PC-9 (cell line): ENCODE measurements at regions not wholly inside any gene's neighbourhood (a gene's known extent, or its start where the extent isn't known, plus 50 kb on each side); places are given as distances from the start of the nearest gene placed in this dataset.

Source experiments
- BruUV-seq: library from RNA; stranded (reverse); fragments of 400-500 nt; replicated peaks from 2 replicates; lab custom pipeline; 2021; lab: Mats Ljungman, UMichigan
- CTCF ChIA-PET: fragments of 300-600 bp; sonication (Branson Sonifier 250); formaldehyde crosslinking; loops from one replicate; lab custom pipeline; 2022; ENCODE audit warnings: antibody characterized with exemption; lab: Charles Lee
- POLR2A ChIA-PET: fragments of 300-600 bp; sonication (Branson Sonifier 250); formaldehyde crosslinking; loops from one replicate; lab custom pipeline; 2022; ENCODE audit warnings: antibody characterized with exemption; ENCODE audit not compliant: unreplicated experiment; lab: Charles Lee
- DNase-seq, 2 experiments: peaks; one replicate each; pipeline versions ENCODE4 v3.0.0 to v3.0.0-alpha.2; 2015 to 2022; ENCODE audit warnings: mixed read lengths in 1 of 2
- H2AFZ ChIP-seq: fragments of 200-600 bp; sonication (generic); 2 replicates; pipeline ENCODE4 v1.8.1; 2017; ENCODE audit warnings: antibody characterized with exemption
- H3F3A ChIP-seq: fragments of 200-600 bp; sonication (generic); 2 replicates; pipeline ENCODE4 v1.8.1; 2017; ENCODE audit warnings: antibody characterized with exemption, mild to moderate bottlenecking, low read depth; ENCODE audit not compliant: insufficient read depth
- H3K27ac ChIP-seq: fragments of 200-600 bp; sonication (generic); 2 replicates; pipeline ENCODE4 v1.6.1; 2016; ENCODE audit warnings: mixed run types
- H3K27me3 ChIP-seq: fragments of 200-600 bp; sonication (generic); 2 replicates; pipeline ENCODE4 v1.6.1; 2016; ENCODE audit warnings: low read depth, mixed run types; ENCODE audit not compliant: insufficient read depth
- H3K36me3 ChIP-seq: fragments of 200-600 bp; sonication (generic); 2 replicates; pipeline ENCODE4 v1.6.1; 2016; ENCODE audit warnings: low read depth, mixed run types
- H3K4me1 ChIP-seq: fragments of 200-600 bp; sonication (generic); replicated peaks from 2 replicates; pipeline ENCODE4 v1.6.1; 2016; ENCODE audit warnings: mixed run types; ENCODE audit not compliant: insufficient read depth
- H3K4me2 ChIP-seq: fragments of 200-600 bp; sonication (generic); 2 replicates; pipeline ENCODE4 v1.6.1; 2017; ENCODE audit warnings: mixed run types
- H3K4me3 ChIP-seq: fragments of 200-600 bp; sonication (generic); 2 replicates; pipeline ENCODE4 v1.6.1; 2016; ENCODE audit warnings: mixed run types
- H3K79me2 ChIP-seq: fragments of 200-600 bp; sonication (generic); 2 replicates; pipeline ENCODE4 v1.6.1; 2017; ENCODE audit warnings: low read depth, mixed run types
- H3K9me2 ChIP-seq: fragments of 200-600 bp; sonication (generic); 2 replicates; pipeline ENCODE4 v1.8.1; 2017; ENCODE audit warnings: mild to moderate bottlenecking; ENCODE audit not compliant: insufficient read depth
- H3K9me3 ChIP-seq: fragments of 200-600 bp; sonication (generic); 2 replicates; pipeline ENCODE4 v1.8.1; 2016; ENCODE audit warnings: low read depth; ENCODE audit not compliant: insufficient read depth
- H4K20me1 ChIP-seq: fragments of 200-600 bp; sonication (generic); 2 replicates; pipeline ENCODE4 v1.8.1; 2017; ENCODE audit not compliant: insufficient read depth
- EZH2 ChIP-seq: fragments of 200-600 bp; sonication (generic); IDR thresholded peaks from 2 replicates; pipeline ENCODE4 v1.8.0; 2017; ENCODE audit warnings: antibody characterized with exemption, low read depth
- intact Hi-C: fragments of 100-400 bp; cut with micrococcal nuclease; formaldehyde crosslinking; loops from one replicate; pipeline ENCODE4 v1.10.0; 2022; ENCODE audit not compliant: unreplicated experiment
- TF ChIP-seq, protein P1 (sequence below): fragments of 200-600 bp; sonication (generic); conservative IDR thresholded peaks from 2 replicates; pipeline ENCODE4 v1.6.1; 2017; ENCODE audit warnings: mixed run types, antibody characterized with exemption, mild to moderate bottlenecking, moderate library complexity

DNA sequence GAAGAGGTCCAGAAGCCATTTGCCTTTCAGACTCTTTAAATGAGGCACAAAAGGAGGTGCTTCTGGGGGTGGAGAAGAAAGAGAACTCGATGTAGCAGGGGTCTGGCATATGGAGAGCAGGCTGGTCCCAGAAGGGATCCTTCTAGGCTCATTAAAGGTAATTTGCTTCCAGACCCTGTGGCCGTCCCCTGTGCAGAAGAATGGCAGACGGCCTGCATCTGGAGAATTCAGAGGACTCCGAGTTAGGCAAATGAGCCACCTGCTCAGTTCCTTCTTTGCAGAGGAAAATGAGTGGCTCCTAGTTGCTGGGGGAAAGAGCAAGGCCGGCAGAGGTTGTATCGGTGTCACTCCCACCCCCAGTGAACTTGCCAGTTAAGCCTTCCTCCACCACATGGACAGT lies 73.8 kb upstream of the FAM180A start:
- no peak overlapping the region for H3K4me2 ChIP-seq
- H3K4me3 ChIP-seq = no peak overlapping the region
- H3K9me2 ChIP-seq = no peaks in the 10 kb centered on the region
- no peaks in the 10 kb centered on the region for H3K27me3 ChIP-seq
- peaks cover 7% of the 10 kb centered on the region for H3K4me1 ChIP-seq
- intact Hi-C loops = no loop called here
- no peak for TF ChIP-seq EZH2
- H3K9me3 ChIP-seq = no peaks in the 10 kb centered on the region
- H3K79me2 ChIP-seq = no peaks in the 10 kb centered on the region
- H3F3A ChIP-seq = peaks cover 7% of the 10 kb centered on the region
- H4K20me1 ChIP-seq = no peaks in the 10 kb centered on the region
- CTCF ChIA-PET = no interaction called here
- POLR2A ChIA-PET = no interaction called here
- no peak for DNase-seq
- no peak overlapping the region for H2AFZ ChIP-seq
- BruUV-seq = no TSS peak
- no peaks in the 10 kb centered on the region for H3K36me3 ChIP-seq
- no peak overlapping the region for H3K27ac ChIP-seq

DNA sequence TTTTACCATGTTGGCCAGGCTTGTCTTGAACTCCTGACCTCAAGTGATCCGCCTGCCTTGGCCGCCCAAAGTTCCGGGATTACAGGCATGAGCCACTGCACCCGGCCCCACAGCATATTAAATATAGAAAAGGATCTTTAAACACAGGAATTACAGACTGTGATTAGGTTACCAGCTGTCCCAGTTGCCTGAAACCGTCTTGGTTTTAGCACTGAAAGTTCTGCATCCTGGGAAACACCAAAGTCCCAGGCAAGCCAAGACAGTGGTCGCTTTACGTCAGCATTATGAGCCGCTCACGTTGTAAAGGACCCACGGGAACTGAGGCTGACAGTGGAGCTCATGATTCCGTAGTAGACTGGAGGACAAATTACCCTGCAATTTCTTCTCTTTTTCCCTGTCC lies 69.0 kb upstream of the FAM180A start:
- no peak overlapping the region for H3K4me3 ChIP-seq
- no peak overlapping the region for H3K4me2 ChIP-seq
- ChIA-PET CTCF (no interaction called here), POLR2A (no interaction called here)
- H4K20me1 ChIP-seq = no peaks in the 10 kb centered on the region
- no peak for DNase-seq
- H3K9me2 ChIP-seq = no peaks in the 10 kb centered on the region
- no peaks in the 10 kb centered on the region for H3K4me1 ChIP-seq
- no peak overlapping the region for H2AFZ ChIP-seq
- intact Hi-C loops = no loop called here
- H3K36me3 ChIP-seq = no peaks in the 10 kb centered on the region
- no TSS peak for BruUV-seq
- H3F3A ChIP-seq = no peaks in the 10 kb centered on the region
- H3K79me2 ChIP-seq = no peaks in the 10 kb centered on the region
- TF ChIP-seq EZH2 = no peak
- H3K27ac ChIP-seq = no peak overlapping the region
- no peaks in the 10 kb centered on the region for H3K27me3 ChIP-seq
- H3K9me3 ChIP-seq = no peaks in the 10 kb centered on the region

DNA sequence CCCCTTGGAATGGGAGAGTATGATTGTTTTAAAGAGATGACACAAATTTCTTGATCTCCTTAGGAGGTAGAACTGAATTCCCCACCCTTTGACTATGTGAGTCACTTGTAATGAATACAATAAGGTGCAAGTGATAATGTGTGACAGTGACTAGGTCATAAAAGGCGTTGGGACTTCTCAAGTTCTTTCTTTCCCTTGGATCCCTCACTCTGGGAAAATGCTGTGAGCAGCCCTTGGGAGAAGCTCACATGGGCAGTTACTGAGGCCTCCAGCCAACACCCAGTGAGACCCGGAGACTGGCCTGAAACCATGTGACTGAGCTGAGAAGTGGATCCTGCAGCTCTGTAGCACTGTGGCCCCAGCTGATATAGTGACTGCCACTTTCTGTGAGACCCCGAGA lies 66.4 kb upstream of the FAM180A start:
- intact Hi-C loops = no loop called here
- TF ChIP-seq EZH2 = no peak
- TF ChIP-seq, protein P1, sequence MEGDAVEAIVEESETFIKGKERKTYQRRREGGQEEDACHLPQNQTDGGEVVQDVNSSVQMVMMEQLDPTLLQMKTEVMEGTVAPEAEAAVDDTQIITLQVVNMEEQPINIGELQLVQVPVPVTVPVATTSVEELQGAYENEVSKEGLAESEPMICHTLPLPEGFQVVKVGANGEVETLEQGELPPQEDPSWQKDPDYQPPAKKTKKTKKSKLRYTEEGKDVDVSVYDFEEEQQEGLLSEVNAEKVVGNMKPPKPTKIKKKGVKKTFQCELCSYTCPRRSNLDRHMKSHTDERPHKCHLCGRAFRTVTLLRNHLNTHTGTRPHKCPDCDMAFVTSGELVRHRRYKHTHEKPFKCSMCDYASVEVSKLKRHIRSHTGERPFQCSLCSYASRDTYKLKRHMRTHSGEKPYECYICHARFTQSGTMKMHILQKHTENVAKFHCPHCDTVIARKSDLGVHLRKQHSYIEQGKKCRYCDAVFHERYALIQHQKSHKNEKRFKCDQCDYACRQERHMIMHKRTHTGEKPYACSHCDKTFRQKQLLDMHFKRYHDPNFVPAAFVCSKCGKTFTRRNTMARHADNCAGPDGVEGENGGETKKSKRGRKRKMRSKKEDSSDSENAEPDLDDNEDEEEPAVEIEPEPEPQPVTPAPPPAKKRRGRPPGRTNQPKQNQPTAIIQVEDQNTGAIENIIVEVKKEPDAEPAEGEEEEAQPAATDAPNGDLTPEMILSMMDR = no peak
- no peak overlapping the region for H3K4me2 ChIP-seq
- no peaks in the 10 kb centered on the region for H3K79me2 ChIP-seq
- H3K4me3 ChIP-seq = no peak overlapping the region
- ChIA-PET POLR2A (interaction anchor here (0.5 kb wide), 1 partner anchor 142 kb away, joined by 3 read pairs; no protein-coding TSS in a partner anchor), CTCF (no interaction called here)
- no peaks in the 10 kb centered on the region for H3F3A ChIP-seq
- no TSS peak for BruUV-seq
- no peaks in the 10 kb centered on the region for H3K9me2 ChIP-seq
- H3K36me3 ChIP-seq = no peaks in the 10 kb centered on the region
- no peaks in the 10 kb centered on the region for H3K9me3 ChIP-seq
- no peaks in the 10 kb centered on the region for H4K20me1 ChIP-seq
- H2AFZ ChIP-seq = no peak overlapping the region
- H3K27ac ChIP-seq = no peak overlapping the region
- no peaks in the 10 kb centered on the region for H3K4me1 ChIP-seq
- H3K27me3 ChIP-seq = no peaks in the 10 kb centered on the region
- no peak for DNase-seq

DNA sequence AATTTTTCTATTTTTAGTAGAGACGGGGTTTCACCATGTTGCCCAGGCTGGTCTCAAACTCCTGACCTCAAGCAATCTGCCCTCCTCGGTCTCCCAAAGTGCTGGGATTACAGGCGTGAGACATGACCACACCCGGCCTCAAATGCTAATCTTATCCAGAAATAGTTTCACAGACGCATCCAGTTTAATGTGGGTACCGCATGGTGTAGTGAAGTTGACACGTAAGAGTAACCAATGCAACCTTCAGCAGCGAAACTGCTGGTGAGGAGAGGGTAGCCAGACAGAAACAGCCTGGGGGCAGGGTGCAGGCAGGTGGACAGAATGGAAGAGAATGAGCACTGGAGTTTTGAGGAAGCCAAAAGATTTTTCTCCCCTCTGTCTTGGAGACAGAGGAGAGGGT lies 63.5 kb upstream of the FAM180A start:
- no peaks in the 10 kb centered on the region for H3K4me1 ChIP-seq
- CTCF ChIA-PET = no interaction called here
- H3F3A ChIP-seq = no peaks in the 10 kb centered on the region
- H3K4me3 ChIP-seq = no peak overlapping the region
- no peaks in the 10 kb centered on the region for H3K27me3 ChIP-seq
- no peaks in the 10 kb centered on the region for H3K9me2 ChIP-seq
- no peaks in the 10 kb centered on the region for H3K79me2 ChIP-seq
- no TSS peak for BruUV-seq
- H2AFZ ChIP-seq = no peak overlapping the region
- no peaks in the 10 kb centered on the region for H3K9me3 ChIP-seq
- H4K20me1 ChIP-seq = no peaks in the 10 kb centered on the region
- intact Hi-C loops = no loop called here
- DNase-seq = no peak
- POLR2A ChIA-PET = no interaction called here
- no peak overlapping the region for H3K4me2 ChIP-seq
- TF ChIP-seq, protein P1 = no peak
- no peak for TF ChIP-seq EZH2
- H3K27ac ChIP-seq = no peak overlapping the region
- no peaks in the 10 kb centered on the region for H3K36me3 ChIP-seq
